Small intestine (tissue), 7 donors: ENCODE measurements at regions not wholly inside any gene's neighbourhood (a gene's known extent, or its start where the extent isn't known, plus 50 kb on each side); places are given as distances from the start of the nearest gene placed in this dataset.
"Not testable (repeated sequence)": the region's sequence is repeated elsewhere in the genome, so short reads cannot be mapped to it uniquely, and the experiment has no call there.

Experiments
- DNase-seq, 2 donors: peaks; one replicate each; pipeline versions ENCODE4 v3.0.0 to v3.0.0-alpha.2; 2013
- FAIRE-seq: peaks from 2 replicates; lab custom pipeline; 2012; peaks lifted over from hg19 to GRCh38; lab: Jason Lieb, UNC
- H3K27ac ChIP-seq, 3 donors: one replicate each; pipeline ENCODE4 v1.5.1; 2013; ENCODE audit warnings: low read length in 2 of 3, mild to moderate bottlenecking in 2 of 3, control low read depth in 1 of 3, inconsistent platforms in 1 of 3, low read depth in 1 of 3, moderate library complexity in 1 of 3
- H3K27me3 ChIP-seq, 3 donors: one replicate each; pipeline ENCODE4 v1.6.1; 2013; ENCODE audit warnings: low read length in 3 of 3, inconsistent platforms in 1 of 3; ENCODE audit not compliant: control insufficient read depth in 3 of 3, insufficient read depth in 3 of 3
- H3K36me3 ChIP-seq, 3 donors: one replicate each; pipeline ENCODE4 v1.6.1; 2013; ENCODE audit warnings: low read length in 3 of 3, inconsistent platforms in 1 of 3, low read depth in 1 of 3, mild to moderate bottlenecking in 1 of 3, moderate library complexity in 1 of 3; ENCODE audit not compliant: control insufficient read depth in 3 of 3, insufficient read depth in 2 of 3
- H3K4me1 ChIP-seq, 3 donors: one replicate each; pipeline ENCODE4 v1.6.1; 2013; ENCODE audit warnings: low read length in 2 of 3, inconsistent platforms in 1 of 3, low read depth in 1 of 3, mild to moderate bottlenecking in 1 of 3, moderate library complexity in 1 of 3; ENCODE audit not compliant: control insufficient read depth in 3 of 3, insufficient read depth in 2 of 3
- H3K4me3 ChIP-seq, 3 donors: one replicate each; pipeline ENCODE4 v1.5.1; 2013; ENCODE audit warnings: low read length in 3 of 3, control low read depth in 1 of 3, inconsistent platforms in 1 of 3, low read depth in 1 of 3, mild to moderate bottlenecking in 1 of 3, moderate library complexity in 1 of 3
- H3K9me3 ChIP-seq, 2 donors: one replicate each; pipeline ENCODE4 v1.6.1; 2013; ENCODE audit warnings: low read depth in 1 of 2, low read length in 1 of 2; ENCODE audit not compliant: control insufficient read depth in 2 of 2, insufficient read depth in 1 of 2
- WGBS, 3 donors: extraction: QIAGEN DNeasy Blood & Tissue Kit; methylation state at CpG; one replicate each; pipeline ENCODE4 v1.1.7; 2013; 5-methylcytosine and 5-hydroxymethylcytosine counted together
- donor health status: healthy with polysubstance abuse.
- donor health status: control.
- donor health status: control.
- donor health status: Bipolar disorder and iron deficiency.
- donor health status: healthy.

DNA sequence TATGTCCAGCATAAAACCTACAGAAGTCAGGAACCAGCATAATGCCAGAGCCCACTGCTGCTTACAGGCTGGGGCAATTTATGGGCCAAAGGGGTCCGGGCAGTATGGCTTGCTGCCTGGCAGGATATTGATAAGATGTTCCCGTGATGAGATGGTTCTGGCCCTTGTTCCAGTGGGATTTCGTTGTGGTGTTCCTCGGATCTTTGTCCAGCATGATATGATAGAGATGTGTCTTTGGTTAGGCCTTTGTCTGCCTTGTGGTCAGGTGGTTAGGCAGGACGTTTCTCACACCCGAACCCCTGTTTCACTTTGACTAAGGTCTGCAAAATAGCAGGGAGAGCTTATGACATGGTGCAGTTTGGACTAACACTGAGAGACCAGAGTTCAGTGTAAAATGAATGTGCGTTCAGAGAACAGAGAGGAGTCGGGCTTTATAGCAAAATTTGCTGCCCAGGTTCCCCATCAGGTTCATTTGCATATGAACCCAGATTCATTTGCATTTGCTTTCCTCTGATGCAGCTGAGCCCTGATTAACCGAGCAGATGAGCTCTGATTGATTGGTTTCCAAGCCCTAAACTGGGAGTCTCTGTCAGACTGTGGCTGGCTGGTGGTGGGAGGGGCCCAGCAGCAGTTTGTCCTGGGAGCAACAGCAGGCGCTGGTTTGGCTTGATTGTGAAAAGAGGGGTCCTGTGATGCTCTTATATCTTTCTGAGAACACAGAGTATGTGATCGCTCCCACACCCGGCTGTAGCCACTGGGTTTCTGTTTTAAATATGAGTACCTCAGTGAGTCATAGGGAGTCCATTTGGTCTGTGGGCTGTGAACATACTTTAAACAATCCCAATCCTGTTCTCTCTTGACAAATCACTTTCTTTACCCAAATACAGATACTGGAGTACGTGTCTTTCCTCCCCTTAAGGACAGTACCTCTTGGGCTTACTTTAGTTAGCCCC, 156.3 kb upstream of the PZP start:
- Histone ChIP-seq H3K27ac (peak overlapping the region in 1 of 3 donors; percentile 56), H3K4me1 (peaks cover 0 to 5% (median 0%) of the 10 kb centered on the region in 3 donors), H3K4me3 (no peak overlapping the region), H3K9me3 (no peaks in the 10 kb centered on the region), H3K36me3 (no peaks in the 10 kb centered on the region), H3K27me3 (no peaks in the 10 kb centered on the region)
- FAIRE-seq = no peak
- DNase-seq = peak in 1 of 2 donors; percentile 9
- WGBS, 3 donors = 31 to 36% (median 34%) methylated on average over 13 of the region's 13 CpGs

DNA sequence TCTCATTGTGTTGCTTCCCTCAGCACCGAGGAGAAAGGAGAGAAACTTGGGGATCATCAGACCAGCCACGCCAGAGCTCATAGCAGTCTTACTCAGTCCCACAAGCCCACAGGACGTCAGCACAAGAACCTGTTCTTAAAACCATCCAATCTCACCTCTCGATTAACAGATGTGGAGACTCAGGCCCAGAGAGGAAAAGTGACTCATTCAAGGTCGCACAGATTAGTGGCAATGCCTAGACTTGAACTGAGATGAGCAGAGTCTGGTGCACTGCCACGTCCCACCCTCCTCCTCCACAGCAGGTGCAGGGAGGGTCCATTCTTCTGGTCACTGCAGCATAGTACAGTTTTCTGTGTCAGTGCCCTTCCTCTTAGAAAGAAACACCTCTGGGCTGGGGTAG, 154.9 kb upstream of the PZP start:
- Histone ChIP-seq H3K4me1 (peaks cover 0 to 5% (median 0%) of the 10 kb centered on the region in 3 donors), H3K27me3 (no peaks in the 10 kb centered on the region), H3K36me3 (no peaks in the 10 kb centered on the region), H3K9me3 (no peaks in the 10 kb centered on the region), H3K4me3 (no peak overlapping the region), H3K27ac (no peak overlapping the region)
- WGBS, 3 donors = 63 to 70% (median 66%) methylated on average over 6 of the region's 6 CpGs
- FAIRE-seq = no peak
- no peak for DNase-seq

DNA sequence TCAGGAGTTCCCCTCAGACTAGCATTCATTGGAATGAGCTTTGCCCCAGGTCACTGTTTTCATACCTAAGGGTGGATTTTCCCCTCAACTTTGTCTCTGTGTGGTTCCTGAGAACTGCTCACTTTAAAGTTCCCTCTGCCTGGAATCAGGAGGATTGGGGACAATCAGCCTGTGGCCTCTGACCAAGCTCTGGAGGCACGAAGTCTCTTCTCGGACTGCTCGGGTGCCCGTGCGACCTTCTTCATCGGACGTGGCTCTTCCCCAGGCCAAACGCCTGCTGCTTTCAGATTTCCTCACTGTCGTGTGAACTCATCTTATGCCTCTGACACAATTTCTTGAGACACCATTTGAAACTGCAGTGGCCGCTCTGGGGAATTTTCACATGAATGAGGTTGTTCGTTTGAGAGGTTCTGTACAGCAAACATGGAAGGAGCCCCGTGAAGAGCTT, 153.7 kb upstream of the PZP start:
- 60 to 77% (median 72%) methylated on average over 12 of the region's 12 CpGs for WGBS, 3 donors
- Histone ChIP-seq H3K27me3 (no peaks in the 10 kb centered on the region), H3K36me3 (no peaks in the 10 kb centered on the region), H3K27ac (no peak overlapping the region), H3K4me3 (no peak overlapping the region), H3K4me1 (peaks cover 0 to 5% (median 0%) of the 10 kb centered on the region in 3 donors), H3K9me3 (no peaks in the 10 kb centered on the region)
- DNase-seq (no peak), FAIRE-seq (no peak)

DNA sequence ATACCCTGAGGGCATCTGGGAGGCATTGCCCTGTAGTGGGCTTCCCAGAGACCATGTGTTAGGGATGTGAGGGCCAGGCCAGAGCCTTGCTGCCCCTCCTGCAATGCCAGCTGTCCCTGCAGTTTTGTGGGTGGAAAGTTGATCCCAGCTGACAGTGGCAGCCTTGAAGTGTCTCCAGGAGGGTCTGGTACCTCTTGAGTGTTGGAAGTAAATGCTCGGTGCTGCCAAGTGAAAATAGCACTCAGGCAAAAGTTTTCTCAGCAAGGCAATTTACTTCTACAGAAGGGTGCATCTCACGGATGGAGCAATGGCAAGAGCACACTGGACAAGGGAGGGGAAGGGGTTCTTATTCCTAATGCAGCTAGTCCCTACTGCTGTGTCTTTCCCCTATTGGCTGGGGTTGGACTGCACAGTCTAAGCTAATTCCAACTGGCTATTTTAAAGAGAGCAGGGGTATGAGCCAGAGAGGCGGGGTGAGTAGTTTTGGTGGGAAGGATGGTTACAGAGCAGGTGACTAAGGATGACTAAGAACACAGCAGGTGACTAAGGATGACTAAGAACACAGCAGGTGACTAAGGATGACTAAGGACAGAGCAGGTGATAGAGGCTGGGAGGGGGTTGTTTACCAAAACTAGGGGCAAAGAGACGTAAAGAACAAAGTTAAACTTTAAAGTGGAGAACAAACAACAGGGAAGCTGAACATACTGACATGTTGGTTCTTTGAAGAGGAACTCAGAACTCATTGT, 146.0 kb upstream of the PZP start:
- H3K4me3 ChIP-seq, DNase-seq, FAIRE-seq, H3K27ac ChIP-seq, H3K27me3 ChIP-seq, H3K4me1 ChIP-seq, H3K36me3 ChIP-seq: not testable (repeated sequence)
- peaks cover 1 to 23% of the 10 kb centered on the region in 2 donors for H3K9me3 ChIP-seq
- WGBS, 3 donors = 78 to 87% (median 81%) methylated on average over 4 of the region's 4 CpGs

DNA sequence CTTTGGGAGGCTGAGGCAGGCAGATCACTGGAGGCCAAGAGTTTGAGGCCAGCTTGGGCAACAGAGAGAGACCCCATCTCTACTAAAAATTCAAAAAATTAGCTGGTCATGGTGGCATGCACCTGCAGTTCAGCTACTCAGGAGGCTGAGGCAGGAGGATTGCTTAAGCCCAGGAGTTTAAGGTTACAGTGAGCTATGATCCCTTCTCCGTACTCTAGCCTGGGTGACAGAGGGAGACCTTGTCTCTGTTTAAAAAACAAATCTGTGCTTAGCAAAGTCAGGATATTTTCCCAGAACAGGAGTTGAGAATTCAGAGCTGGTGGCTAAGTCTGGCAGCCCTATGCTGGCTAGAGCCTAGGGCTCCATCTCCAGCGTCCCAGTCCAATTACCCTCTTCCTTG, 142.9 kb upstream of the PZP start:
- WGBS, 3 donors = 88 to 100% (median 90%) methylated on average over 2 of the region's 2 CpGs
- H3K36me3 ChIP-seq = no peaks in the 10 kb centered on the region

DNA sequence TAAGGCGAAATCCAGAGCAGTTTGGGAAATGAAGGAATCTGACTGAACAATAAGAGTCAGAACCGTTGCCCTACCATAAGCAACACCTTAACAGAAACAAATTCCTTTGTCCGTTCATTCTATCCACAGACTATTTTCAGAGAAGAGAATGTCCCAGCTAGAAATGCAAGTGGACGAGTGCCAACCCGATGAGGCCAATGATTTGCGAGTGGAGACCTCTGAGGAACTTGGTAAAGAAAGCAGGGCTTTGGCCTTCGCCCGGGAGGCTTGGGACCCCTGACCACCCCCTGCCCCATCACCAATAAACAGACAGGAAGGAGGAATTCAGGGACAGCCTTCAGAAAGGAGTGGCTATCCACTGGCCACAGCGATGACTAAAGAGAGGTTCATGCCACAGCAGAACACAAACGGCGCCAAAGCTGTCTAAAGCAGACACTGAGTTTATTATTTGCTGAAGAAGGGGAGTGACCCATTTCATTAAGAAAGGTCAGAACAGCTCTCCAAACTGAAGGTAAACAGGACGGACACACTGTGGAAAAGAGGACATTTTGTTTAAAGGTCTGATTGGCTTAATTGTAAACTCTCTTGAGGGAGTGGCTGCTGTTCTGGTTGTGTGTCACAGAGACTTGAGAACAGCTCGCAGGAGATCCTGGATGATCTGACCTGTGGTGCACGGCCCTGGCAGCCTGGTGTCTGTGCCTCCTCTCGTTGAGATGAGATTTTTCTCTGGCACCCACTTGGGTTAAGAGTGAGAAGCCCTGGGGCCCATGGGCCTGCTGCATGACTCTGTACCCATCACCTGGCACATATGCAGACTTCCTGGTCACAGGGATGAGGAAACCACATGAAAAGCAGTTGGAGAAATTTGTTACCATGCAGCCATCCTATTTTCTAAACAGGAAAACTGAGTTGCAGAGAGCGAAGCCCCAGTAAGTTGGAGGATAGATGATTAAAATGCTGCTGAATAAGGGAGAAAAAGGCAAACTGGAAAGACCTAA, 142.0 kb upstream of the PZP start:
- Histone ChIP-seq H3K27ac (peak overlapping the region in 1 of 3 donors; percentile 1), H3K27me3 (no peaks in the 10 kb centered on the region)

More for the DNA sequence above, 142.9 kb upstream of the PZP start:
- H3K27me3 ChIP-seq = no peaks in the 10 kb centered on the region
- H3K27ac ChIP-seq = no peak overlapping the region
- FAIRE-seq (no peak), DNase-seq (no peak)
- no peak overlapping the region for H3K4me3 ChIP-seq
- H3K9me3 ChIP-seq = peaks cover 1 to 23% of the 10 kb centered on the region in 2 donors
- no peaks in the 10 kb centered on the region for H3K4me1 ChIP-seq

DNA sequence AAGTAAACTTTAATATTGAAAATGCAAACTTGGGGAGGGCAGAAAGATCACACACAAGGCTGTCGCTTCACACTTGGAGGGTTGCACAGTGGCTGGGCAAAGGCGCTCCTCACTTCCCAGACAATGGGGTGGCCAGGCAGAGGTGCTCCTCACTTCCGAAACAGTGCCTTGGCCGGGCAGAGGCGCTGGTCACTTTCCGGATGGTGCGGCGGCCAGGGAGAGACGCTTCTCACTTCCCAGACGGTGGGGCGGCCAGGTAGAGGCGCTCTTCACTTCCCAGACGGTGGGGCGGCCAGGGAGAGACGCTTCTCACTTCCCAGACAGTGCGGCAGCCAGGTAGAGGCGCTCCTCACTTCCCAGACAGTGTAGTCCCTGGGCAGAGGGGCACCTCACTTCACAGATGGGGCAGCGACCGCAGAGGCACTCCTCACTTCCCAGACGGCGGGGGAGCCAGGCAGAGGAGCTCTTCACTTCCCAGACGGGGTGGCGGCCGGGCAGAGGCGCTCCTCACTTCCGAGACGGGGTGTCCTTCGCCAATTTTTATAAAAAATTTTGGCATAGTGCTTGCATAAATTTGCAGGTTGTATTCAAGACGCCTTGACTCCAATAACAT, 140.8 kb upstream of the PZP start:
- DNase-seq (no peak), FAIRE-seq (no peak)
- Histone ChIP-seq H3K27ac (no peak overlapping the region), H3K27me3 (no peaks in the 10 kb centered on the region), H3K9me3 (peaks cover 1 to 19% of the 10 kb centered on the region in 2 donors), H3K4me1 (no peaks in the 10 kb centered on the region), H3K4me3 (no peak overlapping the region), H3K36me3 (no peaks in the 10 kb centered on the region)
- 92 to 94% (median 93%) methylated on average over 29 of the region's 29 CpGs for WGBS, 3 donors

More for the DNA sequence above, 142.0 kb upstream of the PZP start:
- no peaks in the 10 kb centered on the region for H3K4me1 ChIP-seq
- no peak overlapping the region for H3K4me3 ChIP-seq
- no peak for FAIRE-seq
- DNase-seq = no peak
- WGBS, 3 donors = 57 to 69% (median 68%) methylated on average over 16 of the region's 16 CpGs
- peaks cover 1 to 23% of the 10 kb centered on the region in 2 donors for H3K9me3 ChIP-seq
- H3K36me3 ChIP-seq = no peaks in the 10 kb centered on the region
